HG03097 (cell line): ENCODE measurements at regions not wholly inside any gene's neighbourhood (a gene's known extent, or its start where the extent isn't known, plus 50 kb on each side); places are given as distances from the start of the nearest gene placed in this dataset.

Experiments
- ATAC-seq: cut with Tn5 transposase; IDR thresholded peaks from one replicate; pipeline ENCODE4 v1.9.1; 2021; ENCODE audit not compliant: unreplicated experiment, low FRiP score

GRCh38 chr14:86513564-86513963, 983.6 kb downstream of the FLRT2 start:
- ATAC-seq, result no peak

GRCh38 chr14:86513056-86513455, 983.1 kb downstream of the FLRT2 start:
- ATAC-seq, result no peak

GRCh38 chr14:86510491-86510890, 980.5 kb downstream of the FLRT2 start:
- ATAC-seq, result no peak

- no peak for ATAC-seq
Observed at GRCh38 chr14:86505808-86506207, 975.9 kb downstream of the FLRT2 start.

- no peak for ATAC-seq
Observed at GRCh38 chr14:86501611-86502010, 971.7 kb downstream of the FLRT2 start.

- ATAC-seq, result no peak
Observed at GRCh38 chr14:86491743-86492142, 961.8 kb downstream of the FLRT2 start.

- no peak for ATAC-seq
Observed at GRCh38 chr14:86481104-86481503, 951.2 kb downstream of the FLRT2 start.

GRCh38 chr14:86464341-86464740, 934.4 kb downstream of the FLRT2 start:
- no peak for ATAC-seq

GRCh38 chr14:86462193-86462753, 932.3 kb downstream of the FLRT2 start:
- no peak for ATAC-seq

GRCh38 chr14:86457481-86458135, 927.7 kb downstream of the FLRT2 start:
- no peak for ATAC-seq

GRCh38 chr14:86450085-86450484, 920.1 kb downstream of the FLRT2 start:
- no peak for ATAC-seq

GRCh38 chr14:86442135-86442534, 912.2 kb downstream of the FLRT2 start:
- ATAC-seq, result no peak

- no peak for ATAC-seq
Observed at GRCh38 chr14:86430853-86431252, 900.9 kb downstream of the FLRT2 start.

- ATAC-seq, result no peak
Observed at GRCh38 chr14:86423214-86423613, 893.3 kb downstream of the FLRT2 start.

- no peak for ATAC-seq
Observed at GRCh38 chr14:86420131-86420530, 890.2 kb downstream of the FLRT2 start.

GRCh38 chr14:86414146-86414545, 884.2 kb downstream of the FLRT2 start:
- no peak for ATAC-seq

- ATAC-seq, result no peak
Observed at GRCh38 chr14:86404989-86405649, 875.2 kb downstream of the FLRT2 start.

- ATAC-seq, result no peak
Observed at GRCh38 chr14:86404425-86404824, 874.5 kb downstream of the FLRT2 start.

GRCh38 chr14:86402545-86402944, 872.6 kb downstream of the FLRT2 start:
- ATAC-seq, result no peak

GRCh38 chr14:86391085-86391484, 861.1 kb downstream of the FLRT2 start:
- ATAC-seq, result no peak

- ATAC-seq, result no peak
Observed at GRCh38 chr14:86388216-86388615, 858.3 kb downstream of the FLRT2 start.

GRCh38 chr14:86373886-86374285, 843.9 kb downstream of the FLRT2 start:
- ATAC-seq, result no peak
